Mammary epithelial cell (primary cell): ENCODE measurements at regions not wholly inside any gene's neighbourhood (a gene's known extent, or its start where the extent isn't known, plus 50 kb on each side); places are given as distances from the start of the nearest gene placed in this dataset.

Experiments
- CTCF ChIP-seq, 2 donors: IDR thresholded peaks in 1 of 2; conservative IDR thresholded peaks in 1 of 2; 2 replicates each; pipeline ENCODE4 v1.5.1; 2011 to 2012; ENCODE audit warnings: inconsistent platforms in 2 of 2, low read length in 2 of 2, mild to moderate bottlenecking in 2 of 2, control low read depth in 1 of 2, low read depth in 1 of 2; ENCODE audit not compliant: insufficient read depth in 1 of 2; ENCODE audit errors: extremely low read depth in 1 of 2
- EZH2 ChIP-seq: IDR thresholded peaks from 2 replicates; pipeline ENCODE4 v1.6.1; 2012; ENCODE audit warnings: low read length, inconsistent platforms, borderline replicate concordance

- TF ChIP-seq CTCF (conservative IDR thresholded peaks at IDR 0.05 in 1 of 2, IDR thresholded peaks at IDR 0.05 in 1 of 2; ENCODE audit: extremely low read depth in 1 of 2, insufficient read depth in 1 of 2, low read depth in 1 of 2, low read length in 2 of 2) (no peak), EZH2 (no peak)
Measured at GRCh38 chr10:124205432-124205831, 112.0 kb upstream of the CHST15 start.
